Right lobe of liver (tissue), 6 donors: ENCODE measurements at regions not wholly inside any gene's neighbourhood (a gene's known extent, or its start where the extent isn't known, plus 50 kb on each side); places are given as distances from the start of the nearest gene placed in this dataset.

Experiments used
- ATAC-seq, 4 donors: fragments of 200-7000 bp; cut with Tn5 transposase; one replicate each; pipeline ENCODE4 v1.9.1; 2020; ENCODE audit warnings: mild to moderate bottlenecking in 4 of 4, moderate library complexity in 4 of 4
- DNase-seq, 3 donors: peaks; one replicate each; pipeline ENCODE4 v3.0.0-alpha.2; 2020
- H3K27ac ChIP-seq, 3 donors: fragments of 200-600 bp; one replicate each; pipeline ENCODE4 v1.8.0; 2022
- H3K27me3 ChIP-seq, 2 donors: fragments of 200-600 bp; one replicate each; pipeline ENCODE4 v1.8.0; 2022
- H3K36me3 ChIP-seq, 4 donors: fragments of 200-600 bp; sonication (generic) in 1 of 4; one replicate each; pipeline versions ENCODE4 v1.5.1 to v1.8.0; 2017 to 2022; ENCODE audit warnings: control low read depth in 1 of 4
- H3K4me1 ChIP-seq, 4 donors: fragments of 200-600 bp; sonication (generic) in 1 of 4; one replicate each; pipeline versions ENCODE4 v1.5.1 to v1.8.0; 2017 to 2022; ENCODE audit warnings: control low read depth in 1 of 4
- H3K4me3 ChIP-seq, 3 donors: fragments of 200-600 bp; one replicate each; pipeline ENCODE4 v1.8.0; 2022
- H3K9me3 ChIP-seq, 4 donors: fragments of 200-600 bp; sonication (generic) in 1 of 4; one replicate each; pipeline versions ENCODE4 v1.5.1 to v1.8.0; 2017 to 2022; ENCODE audit warnings: control low read depth in 1 of 4
- CTCF ChIP-seq, 4 donors: fragments of 200-600 bp in 3 of 4; fragments of 450-650 bp in 1 of 4; IDR thresholded peaks; one replicate each; pipeline versions ENCODE4 v1.5.1 to v1.8.0; 2016 to 2022; ENCODE audit warnings: antibody characterized with exemption in 4 of 4, mild to moderate bottlenecking in 2 of 4
- POLR2A ChIP-seq: fragments of 450-650 bp; IDR thresholded peaks from one replicate; pipeline ENCODE4 v1.6.1; 2017; ENCODE audit warnings: antibody characterized with exemption, mild to moderate bottlenecking
- WGBS: methylation state at CpG from one replicate; pipeline ENCODE4 v1.1.6; 2018; ENCODE audit warnings: low coverage, low lambda C conversion rate; ENCODE audit not compliant: insufficient coverage; ENCODE audit errors: missing lambda C conversion rate; 5-methylcytosine and 5-hydroxymethylcytosine counted together
- intact Hi-C, 2 donors: fragments of 100-400 bp; cut with DNase I; formaldehyde crosslinking; loops; one replicate each; pipeline versions ENCODE4 v1.11.2 to v1.14.1; 2022
- donor health status: DM: no; HTN: yes; CAD: no.
- donor health status: DM: no; HTN: no; CAD: no.
- donor health status: DM: no; HTN: no; CAD: no.
- donor health status: DM: no; HTN: yes; CAD: no.
- donor health status: DM: no; HTN: yes; CAD: no.

GRCh38 chr11:45597097-45597496 lies 68.3 kb downstream of the CHST1 start:
- H3K27me3 ChIP-seq, result no peaks in the 10 kb centered on the region
- WGBS, result 36% methylated on average over 2 of the region's 3 CpGs
- ATAC-seq (no peak), DNase-seq (no peak)
- intact Hi-C loops, result no loop called here
- no peak overlapping the region for H3K27ac ChIP-seq
- no peaks in the 10 kb centered on the region for H3K36me3 ChIP-seq
- no peak overlapping the region for H3K4me3 ChIP-seq
- H3K4me1 ChIP-seq, result no peaks in the 10 kb centered on the region
- no peaks in the 10 kb centered on the region for H3K9me3 ChIP-seq
- TF ChIP-seq CTCF (IDR thresholded peaks at IDR 0.05) (no peak), POLR2A (no peak)

- 54% methylated on average over 5 of the region's 6 CpGs for WGBS
- no peak for DNase-seq
- no peak for ATAC-seq
- no peaks in the 10 kb centered on the region for H3K4me1 ChIP-seq
- intact Hi-C loops, result no loop called here
- H3K27me3 ChIP-seq, result no peaks in the 10 kb centered on the region
- no peak for TF ChIP-seq CTCF (IDR thresholded peaks at IDR 0.05)
- no peak for TF ChIP-seq POLR2A
- H3K27ac ChIP-seq, result no peak overlapping the region
- no peak overlapping the region for H3K4me3 ChIP-seq
- no peaks in the 10 kb centered on the region for H3K9me3 ChIP-seq
- no peaks in the 10 kb centered on the region for H3K36me3 ChIP-seq
These were observed 68.9 kb downstream of the CHST1 start for GRCh38 chr11:45596571-45596970.

GRCh38 chr11:45593992-45594391 lies 71.4 kb downstream of the CHST1 start:
- DNase-seq, result no peak
- ATAC-seq, result no peak
- Histone ChIP-seq H3K4me3 (no peak overlapping the region), H3K4me1 (no peaks in the 10 kb centered on the region), H3K36me3 (no peaks in the 10 kb centered on the region), H3K27ac (no peak overlapping the region), H3K9me3 (no peaks in the 10 kb centered on the region), H3K27me3 (no peaks in the 10 kb centered on the region)
- intact Hi-C loops, result no loop called here
- TF ChIP-seq CTCF (IDR thresholded peaks at IDR 0.05), result no peak
- TF ChIP-seq POLR2A, result no peak
- WGBS, result 86% methylated on average over 4 of the region's 4 CpGs

- H3K4me3 ChIP-seq, result no peak overlapping the region
- TF ChIP-seq CTCF (IDR thresholded peaks at IDR 0.05) (no peak), POLR2A (no peak)
- no peaks in the 10 kb centered on the region for H3K27me3 ChIP-seq
- H3K27ac ChIP-seq, result no peak overlapping the region
- intact Hi-C loops, result no loop called here
- no peaks in the 10 kb centered on the region for H3K9me3 ChIP-seq
- H3K4me1 ChIP-seq, result no peaks in the 10 kb centered on the region
- ATAC-seq (no peak), DNase-seq (no peak)
- 47% methylated on average over 5 of the region's 6 CpGs for WGBS
- no peaks in the 10 kb centered on the region for H3K36me3 ChIP-seq
These were observed 72.8 kb downstream of the CHST1 start for GRCh38 chr11:45592636-45593035.

GRCh38 chr11:45590743-45591142 lies 74.7 kb downstream of the CHST1 start:
- no peaks in the 10 kb centered on the region for H3K36me3 ChIP-seq
- no peak for TF ChIP-seq POLR2A
- no peak for TF ChIP-seq CTCF (IDR thresholded peaks at IDR 0.05)
- no peak overlapping the region for H3K4me3 ChIP-seq
- H3K27ac ChIP-seq, result no peak overlapping the region
- H3K27me3 ChIP-seq, result no peaks in the 10 kb centered on the region
- ATAC-seq (no peak), DNase-seq (no peak)
- H3K4me1 ChIP-seq, result no peaks in the 10 kb centered on the region
- H3K9me3 ChIP-seq, result no peaks in the 10 kb centered on the region
- intact Hi-C loops, result no loop called here
- 40% methylated on average over 1 of the region's 3 CpGs for WGBS
